Uterus (tissue), 3 donors: ENCODE measurements at regions not wholly inside any gene's neighbourhood (a gene's known extent, or its start where the extent isn't known, plus 50 kb on each side); places are given as distances from the start of the nearest gene placed in this dataset.
A peak's percentile ranks its signal among the peaks of the same experiment; 100 is the strongest.
"Not testable (repeated sequence)": the region's sequence is repeated elsewhere in the genome, so short reads cannot be mapped to it uniquely, and the experiment has no call there.

ENCODE experiments used
- DNase-seq, 2 donors: peaks; one replicate each; pipeline ENCODE4 v3.0.0-alpha.2; 2019 to 2020
- H3K27ac ChIP-seq, 2 donors: fragments of 200-600 bp; sonication (generic); 1 replicate in 1 of 2; 2 replicates in 1 of 2; pipeline ENCODE4 v1.5.1; 2016 to 2018
- H3K27me3 ChIP-seq, 2 donors: fragments of 200-600 bp; sonication (generic); one replicate each; pipeline ENCODE4 v1.5.1; 2018 to 2019; ENCODE audit warnings: control low read depth in 1 of 2
- H3K36me3 ChIP-seq, 2 donors: fragments of 200-600 bp; sonication (generic); one replicate each; pipeline ENCODE4 v1.5.1; 2019; ENCODE audit warnings: control low read depth in 1 of 2
- H3K4me1 ChIP-seq, 2 donors: fragments of 200-600 bp; sonication (generic); one replicate each; pipeline ENCODE4 v1.5.1; 2018 to 2019; ENCODE audit warnings: control low read depth in 1 of 2
- H3K4me3 ChIP-seq, 2 donors: fragments of 200-600 bp; sonication (generic); 1 replicate in 1 of 2; 2 replicates in 1 of 2; pipeline ENCODE4 v1.5.1; 2018 to 2019; ENCODE audit warnings: mild to moderate bottlenecking in 1 of 2
- H3K9me3 ChIP-seq, 2 donors: fragments of 200-600 bp; sonication (generic); one replicate each; pipeline ENCODE4 v1.5.1; 2019; ENCODE audit warnings: control low read depth in 1 of 2
- CTCF ChIP-seq, 4 experiments: fragments of 200-600 bp in 2 of 4; fragments of 450-650 bp in 2 of 4; sonication (generic) in 2 of 4; IDR thresholded peaks; one replicate each; pipeline ENCODE4 v1.5.1; 2016 to 2019; ENCODE audit warnings: antibody characterized with exemption in 4 of 4, mild to moderate bottlenecking in 2 of 4, moderate library complexity in 1 of 4
- intact Hi-C: fragments of 100-400 bp; cut with DNase I; formaldehyde crosslinking; loops from one replicate; pipeline ENCODE4 v1.15.1; 2023; ENCODE audit warnings: low total_unique reads
- donor health status: DM: yes; HTN: yes; CAD: no.

GRCh38 chr9:66152406-66152805 is 415.5 kb downstream of the FOXD4L4 start:
- H3K36me3 ChIP-seq, H3K27ac ChIP-seq, H3K4me3 ChIP-seq, H3K9me3 ChIP-seq, DNase-seq, intact Hi-C loops, H3K4me1 ChIP-seq, H3K27me3 ChIP-seq: not testable (repeated sequence)

GRCh38 chr9:66153021-66153725 is 416.2 kb downstream of the FOXD4L4 start:
- intact Hi-C loops, H3K9me3 ChIP-seq, H3K4me3 ChIP-seq, DNase-seq, H3K27me3 ChIP-seq, H3K36me3 ChIP-seq, H3K4me1 ChIP-seq, H3K27ac ChIP-seq: not testable (repeated sequence)
- TF ChIP-seq CTCF (IDR thresholded peaks at IDR 0.05), result peak in 1 of 4 experiments; percentile 19

- H3K27ac ChIP-seq, intact Hi-C loops, DNase-seq, H3K4me1 ChIP-seq, H3K9me3 ChIP-seq, H3K36me3 ChIP-seq, H3K27me3 ChIP-seq, H3K4me3 ChIP-seq: not testable (repeated sequence)
Measured at GRCh38 chr9:66153971-66154691, 417.2 kb downstream of the FOXD4L4 start.

GRCh38 chr9:66182316-66182715 is 445.4 kb downstream of the FOXD4L4 start:
- H3K4me1 ChIP-seq, intact Hi-C loops, H3K4me3 ChIP-seq, H3K9me3 ChIP-seq, H3K27ac ChIP-seq, H3K36me3 ChIP-seq, DNase-seq, H3K27me3 ChIP-seq: not testable (repeated sequence)

GRCh38 chr9:66183648-66184047 is 446.7 kb downstream of the FOXD4L4 start:
- H3K4me1 ChIP-seq, H3K36me3 ChIP-seq: not testable (repeated sequence)

GRCh38 chr9:66197199-66197598 is 460.3 kb downstream of the FOXD4L4 start:
- H3K9me3 ChIP-seq, intact Hi-C loops, H3K36me3 ChIP-seq, DNase-seq, H3K4me3 ChIP-seq, H3K4me1 ChIP-seq, H3K27me3 ChIP-seq, H3K27ac ChIP-seq: not testable (repeated sequence)

More at GRCh38 chr9:66183648-66184047, 446.7 kb downstream of the FOXD4L4 start:
- intact Hi-C loops, H3K4me3 ChIP-seq, DNase-seq, H3K27me3 ChIP-seq, H3K9me3 ChIP-seq, H3K27ac ChIP-seq: not testable (repeated sequence)

GRCh38 chr9:66198421-66198820 is 461.5 kb downstream of the FOXD4L4 start:
- H3K36me3 ChIP-seq, intact Hi-C loops, H3K9me3 ChIP-seq, H3K27ac ChIP-seq, H3K27me3 ChIP-seq, H3K4me1 ChIP-seq, H3K4me3 ChIP-seq, DNase-seq: not testable (repeated sequence)

GRCh38 chr9:66206617-66207016 is 469.7 kb downstream of the FOXD4L4 start:
- H3K9me3 ChIP-seq, H3K36me3 ChIP-seq, DNase-seq, H3K4me3 ChIP-seq, H3K4me1 ChIP-seq, intact Hi-C loops, H3K27ac ChIP-seq, H3K27me3 ChIP-seq: not testable (repeated sequence)

GRCh38 chr9:66207914-66208313 is 471.0 kb downstream of the FOXD4L4 start:
- H3K4me3 ChIP-seq, H3K36me3 ChIP-seq, intact Hi-C loops, H3K27me3 ChIP-seq, H3K4me1 ChIP-seq, H3K27ac ChIP-seq, DNase-seq, H3K9me3 ChIP-seq: not testable (repeated sequence)

- H3K4me1 ChIP-seq, H3K27me3 ChIP-seq, intact Hi-C loops, DNase-seq, H3K36me3 ChIP-seq, H3K27ac ChIP-seq, H3K4me3 ChIP-seq, H3K9me3 ChIP-seq: not testable (repeated sequence)
Measured at GRCh38 chr9:66244763-66245162, 507.8 kb downstream of the FOXD4L4 start.

GRCh38 chr9:66245481-66245880 is 508.5 kb downstream of the FOXD4L4 start:
- H3K36me3 ChIP-seq, result not testable (repeated sequence)

GRCh38 chr9:66257581-66257980 is 520.6 kb downstream of the FOXD4L4 start:
- H3K4me1 ChIP-seq, intact Hi-C loops, H3K36me3 ChIP-seq, H3K4me3 ChIP-seq, H3K9me3 ChIP-seq, DNase-seq, H3K27me3 ChIP-seq, H3K27ac ChIP-seq: not testable (repeated sequence)

More at GRCh38 chr9:66245481-66245880, 508.5 kb downstream of the FOXD4L4 start:
- H3K4me1 ChIP-seq, DNase-seq, H3K27ac ChIP-seq, intact Hi-C loops, H3K4me3 ChIP-seq, H3K9me3 ChIP-seq, H3K27me3 ChIP-seq: not testable (repeated sequence)
